ENCODE measurements at regions not wholly inside any gene's neighbourhood (a gene's known extent, or its start where the extent isn't known, plus 50 kb on each side); places are given as distances from the start of the nearest gene placed in this dataset.

GRCh38 chr15:87357637-87358313, 898.8 kb downstream of the NTRK3 start:
- no peak for DNase-seq (ENCODE audit: low spot score)

- DNase-seq (ENCODE audit: low spot score), result no peak
These were observed 900.6 kb downstream of the NTRK3 start for GRCh38 chr15:87355946-87356345.

- no peak for DNase-seq (ENCODE audit: low spot score)
These were observed 901.7 kb downstream of the NTRK3 start for GRCh38 chr15:87354661-87355410.

DNA sequence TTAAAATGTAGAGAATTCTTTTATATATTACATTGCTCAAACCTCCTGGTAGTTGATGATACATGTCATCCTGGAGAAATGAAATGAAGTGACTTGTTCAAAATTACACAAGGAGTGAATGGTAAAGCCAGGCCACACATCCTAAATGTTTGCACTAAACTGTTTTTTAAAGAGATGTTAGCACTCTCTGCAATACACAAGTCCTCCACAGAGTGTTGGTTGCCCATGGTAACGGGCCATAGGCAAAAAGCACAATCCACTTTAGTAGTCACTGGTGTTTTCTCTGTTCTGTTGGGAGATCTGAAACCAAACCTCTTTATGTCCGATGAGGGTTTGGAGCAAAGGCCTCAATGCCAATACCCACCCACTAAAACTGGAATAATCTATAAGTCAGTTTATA, 907.4 kb downstream of the NTRK3 start:
- DNase-seq (ENCODE audit: low spot score), result no peak

- no peak for DNase-seq (ENCODE audit: low spot score)
These were observed 907.8 kb downstream of the NTRK3 start for GRCh38 chr15:87348746-87349145.

DNA sequence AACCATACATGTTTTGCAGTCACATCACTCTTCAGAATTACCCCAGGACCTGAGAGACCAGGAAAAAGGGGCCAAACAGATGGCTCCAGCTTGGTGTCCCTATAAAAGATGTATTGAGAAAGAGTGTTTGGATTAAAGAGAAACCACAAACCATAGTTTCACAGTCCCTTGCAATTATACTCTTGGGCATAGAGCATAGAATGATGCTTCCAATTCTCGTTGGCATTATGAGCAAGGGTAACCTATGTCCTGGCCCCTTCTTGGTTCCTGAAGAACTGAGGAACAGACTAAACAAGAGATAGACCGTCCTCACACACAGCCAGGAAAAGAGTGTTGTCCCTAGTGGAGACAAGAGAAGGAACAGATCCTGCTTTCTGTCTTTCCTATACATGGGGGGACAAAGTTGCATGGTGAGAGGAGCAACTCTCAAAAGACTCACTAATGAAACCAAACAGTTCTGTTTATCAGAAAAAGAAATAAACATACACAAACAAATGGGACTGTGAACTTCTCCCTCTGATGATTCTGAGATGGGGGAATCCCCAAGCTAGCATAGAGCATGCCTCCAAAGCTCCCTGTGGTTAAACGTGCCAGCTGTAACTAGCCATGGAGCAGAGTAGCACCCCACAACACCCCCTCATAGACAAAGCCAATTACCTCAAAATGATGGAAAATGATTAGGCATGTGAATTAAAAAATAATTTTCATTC, 908.6 kb downstream of the NTRK3 start:
- DNase-seq (ENCODE audit: low spot score), result no peak

GRCh38 chr15:87345961-87346360, 910.6 kb downstream of the NTRK3 start:
- DNase-seq (ENCODE audit: low spot score), result no peak

DNA sequence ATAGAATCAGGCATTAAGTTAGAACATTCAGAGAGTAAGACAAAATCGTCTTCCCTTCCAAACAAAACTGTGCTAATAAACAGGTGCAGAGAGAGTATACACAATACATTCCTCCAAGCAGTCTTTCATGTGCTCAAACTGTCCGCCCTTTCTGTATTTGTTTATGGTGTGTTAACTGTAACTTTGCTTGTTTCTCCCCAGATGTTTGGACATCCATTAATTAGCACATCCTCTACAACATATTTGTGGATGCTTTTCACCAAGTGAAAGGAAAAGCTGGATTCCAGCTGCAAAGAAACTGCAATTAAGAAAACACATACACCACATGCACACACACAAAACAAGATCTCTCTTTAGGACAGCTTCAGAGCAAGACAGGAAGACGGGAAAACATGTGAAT, 912.6 kb downstream of the NTRK3 start:
- no peak for DNase-seq (ENCODE audit: low spot score)

DNA sequence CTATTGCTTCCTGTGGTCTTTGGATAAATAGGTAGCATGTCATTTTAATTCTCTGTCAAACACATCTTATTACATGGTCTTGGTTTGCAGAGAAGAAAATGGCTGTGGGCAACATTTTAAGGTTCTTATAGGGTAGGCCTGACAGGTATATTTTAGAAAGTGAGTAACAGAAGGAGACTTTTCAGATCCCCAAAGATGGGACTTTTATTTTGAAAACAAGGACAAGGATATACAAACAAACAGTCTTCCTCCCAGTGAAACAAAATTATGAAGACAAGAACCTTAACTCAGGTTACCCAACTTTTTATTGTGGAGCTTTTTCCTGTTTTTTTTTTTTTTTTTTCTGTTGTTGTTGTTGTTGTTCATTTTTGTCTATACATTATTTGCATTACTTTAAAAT, 916.2 kb downstream of the NTRK3 start:
- DNase-seq (ENCODE audit: low spot score), result no peak

GRCh38 chr15:87326269-87326668, 930.3 kb downstream of the NTRK3 start:
- DNase-seq (ENCODE audit: low spot score), result no peak

DNA sequence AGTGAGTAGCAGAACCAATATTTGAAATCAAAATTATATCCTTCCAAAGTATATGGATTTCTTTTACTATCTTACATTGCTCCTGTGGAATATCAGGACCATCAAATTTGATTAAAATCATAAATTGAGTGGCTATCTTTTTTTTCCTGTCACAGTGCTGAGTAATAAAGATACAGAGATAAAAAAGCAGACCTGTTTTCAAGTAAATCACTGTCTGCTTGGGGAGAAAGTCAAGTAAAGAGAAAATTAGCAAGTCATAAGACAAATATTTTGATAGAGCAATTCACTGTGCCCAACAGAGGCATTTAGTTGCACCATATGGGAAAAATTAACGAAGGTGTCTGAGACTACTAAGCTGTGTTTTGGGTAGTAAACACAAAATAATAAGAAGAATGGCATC, 933.7 kb downstream of the NTRK3 start:
- DNase-seq (ENCODE audit: low spot score), result no peak

DNA sequence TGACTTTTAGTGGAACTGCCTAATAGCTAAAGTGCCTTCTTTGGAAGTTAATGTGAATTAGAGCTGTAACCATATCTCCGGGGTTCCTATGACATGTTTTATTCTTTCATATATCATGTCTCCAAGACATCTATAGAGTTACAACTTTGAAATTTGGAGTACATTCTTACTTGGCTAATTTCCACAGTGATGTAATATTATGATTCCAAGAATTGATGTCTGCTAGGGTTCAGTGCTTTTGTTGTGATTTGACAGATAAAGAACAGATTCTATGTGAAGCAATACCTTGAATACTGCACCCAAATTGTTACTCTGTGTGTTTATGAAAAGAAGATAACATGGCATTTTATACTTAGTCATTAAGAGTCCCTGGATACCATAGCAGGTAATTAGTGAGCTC, 934.3 kb downstream of the NTRK3 start:
- no peak for DNase-seq (ENCODE audit: low spot score)

GRCh38 chr15:87317900-87318299, 938.6 kb downstream of the NTRK3 start:
- DNase-seq (ENCODE audit: low spot score), result no peak

- no peak for DNase-seq (ENCODE audit: low spot score)
These were observed 944.3 kb downstream of the NTRK3 start for GRCh38 chr15:87312221-87312620.

DNA sequence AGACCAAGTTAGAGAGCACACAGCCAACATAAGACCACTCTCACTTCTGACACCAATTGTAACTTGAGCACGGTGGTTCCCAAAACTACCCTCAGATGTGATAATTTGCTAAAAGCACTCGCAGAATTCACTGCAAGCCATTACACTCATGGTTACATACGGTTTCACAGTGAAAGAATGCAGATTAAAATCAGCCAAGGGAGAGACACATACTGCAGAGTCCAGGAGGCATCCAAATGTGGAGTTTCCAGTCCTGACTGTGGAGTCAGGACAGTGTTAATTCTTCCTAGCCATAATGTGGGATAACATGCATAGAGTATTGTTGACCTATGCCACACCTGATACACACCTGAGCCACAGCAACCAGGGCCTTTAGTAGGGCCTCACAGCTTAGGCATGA, 956.4 kb downstream of the NTRK3 start:
- DNase-seq (ENCODE audit: low spot score), result no peak

GRCh38 chr15:87294854-87295253, 961.7 kb downstream of the NTRK3 start:
- DNase-seq (ENCODE audit: low spot score), result no peak

GRCh38 chr15:87293031-87293430, 963.5 kb downstream of the NTRK3 start:
- no peak for DNase-seq (ENCODE audit: low spot score)

DNA sequence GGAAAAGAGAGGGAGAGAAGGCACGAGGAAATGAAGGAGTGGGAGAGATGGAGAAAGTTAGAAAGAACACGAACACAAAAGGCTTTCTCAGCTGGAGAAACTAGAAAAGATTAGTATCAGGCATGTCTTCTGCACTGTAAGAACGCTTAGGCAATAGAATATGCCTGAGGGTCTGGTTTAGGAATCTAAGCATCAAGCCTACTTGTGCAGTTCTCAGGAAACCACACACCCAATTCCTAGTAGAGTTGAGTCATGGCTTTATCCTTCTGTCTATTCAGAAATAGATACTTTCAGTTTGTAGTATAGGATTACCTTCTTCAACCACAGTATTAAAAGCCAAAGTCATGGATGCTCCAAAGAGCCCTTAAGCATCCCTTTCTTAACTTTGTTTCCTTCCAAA, 969.4 kb downstream of the NTRK3 start:
- no peak for DNase-seq (ENCODE audit: low spot score)

- no peak for DNase-seq (ENCODE audit: low spot score)
These were observed 987.0 kb downstream of the NTRK3 start for GRCh38 chr15:87269566-87269965.

GRCh38 chr15:87268675-87269074, 987.9 kb downstream of the NTRK3 start:
- no peak for DNase-seq (ENCODE audit: low spot score)

DNA sequence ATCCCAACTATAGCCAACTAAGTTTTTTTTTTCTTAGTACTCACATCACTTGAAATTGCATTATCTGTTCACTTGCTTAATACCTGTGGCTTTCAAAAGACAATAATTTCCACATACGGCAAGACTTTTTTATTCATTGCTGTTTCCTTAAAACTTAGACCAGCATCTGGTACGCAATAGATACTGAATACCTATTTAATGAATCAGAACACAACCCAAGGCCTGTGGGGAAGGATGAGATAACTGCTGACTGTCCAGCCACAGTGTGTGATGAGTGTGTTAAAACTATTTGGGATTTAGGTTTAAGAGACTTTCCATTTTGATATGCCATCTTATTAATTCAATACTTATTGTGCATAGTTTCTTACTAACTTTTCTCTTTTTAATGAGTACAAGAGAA, 988.7 kb downstream of the NTRK3 start:
- no peak for DNase-seq (ENCODE audit: low spot score)

DNA sequence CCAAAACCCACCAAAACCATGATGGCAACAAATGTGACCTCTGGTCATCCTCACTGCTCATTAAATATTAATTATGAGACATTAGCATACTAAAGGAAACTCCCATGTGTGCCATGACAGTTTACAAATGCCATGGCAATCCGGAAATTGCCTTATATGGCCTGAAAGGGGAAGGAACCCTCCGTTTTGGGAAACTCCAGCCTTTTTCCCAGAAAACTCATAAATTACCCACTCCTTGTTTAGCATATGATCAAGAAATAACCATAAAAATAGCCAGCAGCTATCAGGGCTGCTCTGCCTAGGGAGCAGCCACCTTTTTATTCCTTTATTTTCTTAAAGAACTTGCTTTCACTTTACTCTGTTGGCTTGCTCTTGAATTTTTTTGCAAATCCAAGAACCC, 992.7 kb downstream of the NTRK3 start:
- DNase-seq (ENCODE audit: low spot score), result no peak

DNA sequence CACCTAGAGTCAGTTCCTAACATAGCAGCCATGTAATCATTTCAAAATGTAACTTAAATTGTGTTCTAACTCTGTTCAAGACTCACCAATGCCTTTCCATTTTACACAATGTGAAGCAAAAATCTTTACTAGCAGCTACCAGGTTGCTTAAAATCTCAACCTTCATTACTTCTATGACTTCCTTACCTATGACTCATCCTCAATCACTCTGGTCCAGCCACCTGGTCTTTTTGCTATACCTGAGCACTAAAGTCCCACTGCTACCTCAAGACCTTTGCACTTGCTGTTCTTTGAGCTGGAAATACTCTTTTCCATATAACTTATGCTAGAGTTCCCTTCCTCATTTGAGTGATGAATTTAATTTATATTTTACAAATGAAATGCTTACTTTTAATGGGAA, 993.2 kb downstream of the NTRK3 start:
- no peak for DNase-seq (ENCODE audit: low spot score)
